ENCODE measurements at regions not wholly inside any gene's neighbourhood (a gene's known extent, or its start where the extent isn't known, plus 50 kb on each side); places are given as distances from the start of the nearest gene placed in this dataset.
A peak's percentile ranks its signal among the peaks of the same experiment; 100 is the strongest.

- DNase-seq (ENCODE audit: low spot score): peak; percentile 17
These were observed 1175.1 kb upstream of the ACVR2A start for GRCh38 chr2:146669735-146670134.

- no peak for DNase-seq (ENCODE audit: low spot score)
These were observed 1178.5 kb upstream of the ACVR2A start for GRCh38 chr2:146666340-146666739.

GRCh38 chr2:146665800-146666199, 1179.0 kb upstream of the ACVR2A start:
- no peak for DNase-seq (ENCODE audit: low spot score)

- DNase-seq (ENCODE audit: low spot score): peak; percentile 61
These were observed 1183.2 kb upstream of the ACVR2A start for GRCh38 chr2:146661473-146662096.

GRCh38 chr2:146659976-146660375, 1184.9 kb upstream of the ACVR2A start:
- no peak for DNase-seq (ENCODE audit: low spot score)

- no peak for DNase-seq (ENCODE audit: low spot score)
These were observed 1192.5 kb upstream of the ACVR2A start for GRCh38 chr2:146652311-146652710.

GRCh38 chr2:146651361-146651760, 1193.5 kb upstream of the ACVR2A start:
- DNase-seq (ENCODE audit: low spot score): no peak

GRCh38 chr2:146642066-146642465, 1202.8 kb upstream of the ACVR2A start:
- DNase-seq (ENCODE audit: low spot score): no peak

- DNase-seq (ENCODE audit: low spot score): no peak
These were observed 1210.4 kb upstream of the ACVR2A start for GRCh38 chr2:146634230-146635097.

GRCh38 chr2:146633159-146633558, 1211.7 kb upstream of the ACVR2A start:
- no peak for DNase-seq (ENCODE audit: low spot score)

- DNase-seq (ENCODE audit: low spot score): no peak
These were observed 1212.1 kb upstream of the ACVR2A start for GRCh38 chr2:146632707-146633106.

GRCh38 chr2:146624430-146625160, 1220.2 kb upstream of the ACVR2A start:
- no peak for DNase-seq (ENCODE audit: low spot score)

- no peak for DNase-seq (ENCODE audit: low spot score)
These were observed 1221.1 kb upstream of the ACVR2A start for GRCh38 chr2:146623771-146624170.

GRCh38 chr2:146621656-146622055, 1223.2 kb upstream of the ACVR2A start:
- DNase-seq (ENCODE audit: low spot score): no peak

GRCh38 chr2:146615778-146616177, 1229.1 kb upstream of the ACVR2A start:
- DNase-seq (ENCODE audit: low spot score): no peak

GRCh38 chr2:146608490-146608889, 1236.3 kb upstream of the ACVR2A start:
- no peak for DNase-seq (ENCODE audit: low spot score)

GRCh38 chr2:146604521-146604920, 1240.3 kb upstream of the ACVR2A start:
- no peak for DNase-seq (ENCODE audit: low spot score)

- DNase-seq (ENCODE audit: low spot score): no peak
These were observed 1242.0 kb upstream of the ACVR2A start for GRCh38 chr2:146602856-146603255.

- no peak for DNase-seq (ENCODE audit: low spot score)
These were observed 1242.4 kb upstream of the ACVR2A start for GRCh38 chr2:146602383-146602782.

GRCh38 chr2:146598791-146599190, 1246.0 kb upstream of the ACVR2A start:
- no peak for DNase-seq (ENCODE audit: low spot score)

GRCh38 chr2:146597291-146597690, 1247.5 kb upstream of the ACVR2A start:
- no peak for DNase-seq (ENCODE audit: low spot score)

- no peak for DNase-seq (ENCODE audit: low spot score)
These were observed 1252.9 kb upstream of the ACVR2A start for GRCh38 chr2:146591908-146592307.

GRCh38 chr2:146587291-146587713, 1257.5 kb upstream of the ACVR2A start:
- DNase-seq (ENCODE audit: low spot score): no peak
